ENCODE measurements at regions not wholly inside any gene's neighbourhood (a gene's known extent, or its start where the extent isn't known, plus 50 kb on each side); places are given as distances from the start of the nearest gene placed in this dataset.

DNA sequence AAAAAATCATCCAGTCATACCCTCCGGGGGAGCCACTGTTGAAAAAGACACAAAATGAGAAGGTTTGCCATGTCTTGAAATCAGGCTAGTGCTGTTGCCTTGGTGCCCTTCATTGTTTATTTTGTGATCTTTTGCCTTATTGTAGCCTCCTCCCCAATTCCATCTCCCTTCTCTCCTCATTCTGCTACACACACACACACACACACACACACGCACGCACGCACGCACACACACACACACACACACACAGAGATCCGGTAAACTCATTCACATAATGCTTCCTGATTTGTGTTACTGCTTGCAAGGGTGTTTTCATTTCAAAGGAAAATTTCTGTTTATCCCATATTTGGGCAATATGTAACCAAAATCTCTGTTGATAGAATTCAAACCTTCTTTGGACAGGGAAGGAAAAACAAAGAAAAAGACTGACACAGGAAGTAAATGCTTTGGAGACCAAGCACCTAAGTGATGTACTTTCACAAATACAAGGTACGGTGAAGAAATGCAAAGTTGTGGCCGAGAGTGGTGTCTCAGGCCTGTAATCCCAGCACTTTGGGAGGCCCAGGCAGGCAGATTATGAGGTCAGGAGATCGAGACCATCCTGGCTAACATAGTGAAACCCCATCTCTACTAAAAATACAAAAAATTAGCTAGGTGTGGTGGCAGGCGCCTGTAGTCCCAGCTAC, 141.1 kb upstream of the CDK13 start:
- no peak for DNase-seq (ENCODE audit: low spot score)
- no peaks in the 10 kb centered on the region for H4K20me1 ChIP-seq (ENCODE audit: insufficient read depth, poor library complexity, severe bottlenecking)
- H3K27ac ChIP-seq, result no peak overlapping the region
- no peak overlapping the region for H2AFZ ChIP-seq
- no peaks in the 10 kb centered on the region for H3K36me3 ChIP-seq (replicated peaks; ENCODE audit: insufficient read depth, low read depth)
- TF ChIP-seq EZH2 (IDR thresholded peaks at IDR 0.05; ENCODE audit: borderline replicate concordance) (no peak), CTCF (IDR thresholded peaks at IDR 0.05; ENCODE audit: poor library complexity) (no peak), EZH2phosphoT487 (IDR thresholded peaks at IDR 0.05; ENCODE audit: low read depth, severe bottlenecking, unreplicated experiment) (no peak)
- 88% methylated on average over 10 of the region's 10 CpGs for WGBS (ENCODE audit: low lambda C conversion rate, missing lambda C conversion rate)
- H3K4me3 ChIP-seq, result no peak overlapping the region
- H3K79me2 ChIP-seq, result no peaks in the 10 kb centered on the region
- no peak overlapping the region for H3K4me2 ChIP-seq
- H3K9me2 ChIP-seq (replicated peaks; ENCODE audit: insufficient read depth), result no peaks in the 10 kb centered on the region
- no peaks in the 10 kb centered on the region for H3K27me3 ChIP-seq
- H3K4me1 ChIP-seq (ENCODE audit: insufficient read depth), result peaks cover 8% of the 10 kb centered on the region
- no peaks in the 10 kb centered on the region for H3K9me3 ChIP-seq (ENCODE audit: low read depth)

DNA sequence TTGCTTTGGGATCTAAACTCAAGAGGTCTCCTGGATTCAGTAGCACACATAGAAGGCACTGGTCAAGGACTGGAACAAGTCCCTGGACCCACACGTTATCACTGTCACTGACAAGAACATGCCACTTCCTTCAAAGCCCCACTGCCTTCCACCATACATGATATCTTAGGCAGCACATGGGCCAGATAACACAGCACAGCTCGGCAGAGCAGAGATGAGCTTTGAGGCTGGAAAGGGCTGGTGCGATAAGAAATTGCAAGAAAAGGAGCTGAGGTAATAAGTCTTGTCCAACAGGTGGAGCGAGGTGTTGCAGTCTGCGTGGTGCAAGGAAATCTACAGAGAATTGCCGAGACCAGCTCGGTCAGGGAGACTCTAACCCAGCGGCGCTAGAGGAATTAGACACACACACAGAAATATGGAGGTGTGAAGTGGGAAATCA, 139.8 kb upstream of the CDK13 start:
- Histone ChIP-seq H3K27ac (no peak overlapping the region), H3K36me3 (replicated peaks; ENCODE audit: insufficient read depth, low read depth) (no peaks in the 10 kb centered on the region), H2AFZ (no peak overlapping the region), H3K27me3 (peaks cover 4% of the 10 kb centered on the region), H3K4me2 (no peak overlapping the region), H3K4me1 (ENCODE audit: insufficient read depth) (peaks cover 8% of the 10 kb centered on the region), H3K9me2 (replicated peaks; ENCODE audit: insufficient read depth) (no peaks in the 10 kb centered on the region), H4K20me1 (ENCODE audit: insufficient read depth, poor library complexity, severe bottlenecking) (no peaks in the 10 kb centered on the region), H3K9me3 (ENCODE audit: low read depth) (no peaks in the 10 kb centered on the region), H3K4me3 (no peak overlapping the region), H3K79me2 (no peaks in the 10 kb centered on the region)
- WGBS (ENCODE audit: low lambda C conversion rate, missing lambda C conversion rate), result 60% methylated on average over 9 of the region's 9 CpGs
- DNase-seq (ENCODE audit: low spot score), result peak; percentile 32
- no peak for TF ChIP-seq EZH2phosphoT487 (IDR thresholded peaks at IDR 0.05; ENCODE audit: low read depth, severe bottlenecking, unreplicated experiment)
- TF ChIP-seq EZH2 (IDR thresholded peaks at IDR 0.05; ENCODE audit: borderline replicate concordance), result no peak

- Histone ChIP-seq H3K4me3 (no peak overlapping the region), H2AFZ (no peak overlapping the region), H3K79me2 (no peaks in the 10 kb centered on the region), H3K9me2 (replicated peaks; ENCODE audit: insufficient read depth) (no peaks in the 10 kb centered on the region), H3K36me3 (replicated peaks; ENCODE audit: insufficient read depth, low read depth) (no peaks in the 10 kb centered on the region), H3K9me3 (ENCODE audit: low read depth) (no peaks in the 10 kb centered on the region), H3K4me1 (ENCODE audit: insufficient read depth) (peaks cover 8% of the 10 kb centered on the region), H4K20me1 (ENCODE audit: insufficient read depth, poor library complexity, severe bottlenecking) (no peaks in the 10 kb centered on the region), H3K27ac (no peak overlapping the region), H3K4me2 (no peak overlapping the region), H3K27me3 (peaks cover 4% of the 10 kb centered on the region)
- WGBS (ENCODE audit: low lambda C conversion rate, missing lambda C conversion rate), result 65% methylated on average over 4 of the region's 4 CpGs
- no peak for DNase-seq (ENCODE audit: low spot score)
- TF ChIP-seq EZH2 (IDR thresholded peaks at IDR 0.05; ENCODE audit: borderline replicate concordance) (no peak), CTCF (IDR thresholded peaks at IDR 0.05; ENCODE audit: poor library complexity) (no peak), EZH2phosphoT487 (IDR thresholded peaks at IDR 0.05; ENCODE audit: low read depth, severe bottlenecking, unreplicated experiment) (no peak)
Measured at GRCh38 chr7:39810710-39811109, 139.3 kb upstream of the CDK13 start.

- TF ChIP-seq CTCF (IDR thresholded peaks at IDR 0.05; ENCODE audit: poor library complexity), result no peak
- no peak for TF ChIP-seq EZH2phosphoT487 (IDR thresholded peaks at IDR 0.05; ENCODE audit: low read depth, severe bottlenecking, unreplicated experiment)
- no peak for TF ChIP-seq EZH2 (IDR thresholded peaks at IDR 0.05; ENCODE audit: borderline replicate concordance)
- Histone ChIP-seq H2AFZ (no peak overlapping the region), H3K36me3 (replicated peaks; ENCODE audit: insufficient read depth, low read depth) (no peaks in the 10 kb centered on the region), H3K27ac (no peak overlapping the region), H3K4me3 (no peak overlapping the region), H3K27me3 (peaks cover 4% of the 10 kb centered on the region), H4K20me1 (ENCODE audit: insufficient read depth, poor library complexity, severe bottlenecking) (no peaks in the 10 kb centered on the region), H3K9me2 (replicated peaks; ENCODE audit: insufficient read depth) (no peaks in the 10 kb centered on the region), H3K9me3 (ENCODE audit: low read depth) (no peaks in the 10 kb centered on the region), H3K4me1 (ENCODE audit: insufficient read depth) (peaks cover 8% of the 10 kb centered on the region), H3K4me2 (no peak overlapping the region), H3K79me2 (no peaks in the 10 kb centered on the region)
- WGBS (ENCODE audit: low lambda C conversion rate, missing lambda C conversion rate), result 63% methylated on average over 1 of the region's 1 CpG
- DNase-seq (ENCODE audit: low spot score), result no peak
Measured at GRCh38 chr7:39811161-39811614, 138.9 kb upstream of the CDK13 start.

Measured in hepatocyte (in vitro differentiated cells).